ENCODE measurements at regions not wholly inside any gene's neighbourhood (a gene's known extent, or its start where the extent isn't known, plus 50 kb on each side); places are given as distances from the start of the nearest gene placed in this dataset.

- no peak for TF ChIP-seq CTCF (IDR thresholded peaks at IDR 0.05; ENCODE audit: extremely low read depth in 1 of 2, insufficient read depth in 1 of 2, low read depth in 1 of 2, low read length in 2 of 2)
- TF ChIP-seq EZH2 (IDR thresholded peaks at IDR 0.05; ENCODE audit: borderline replicate concordance, low read depth, low read length, severe bottlenecking): no peak
- TF ChIP-seq POLR2AphosphoS5 (IDR thresholded peaks at IDR 0.05; ENCODE audit: insufficient read depth, low read depth, low read length): no peak
- no peak for TF ChIP-seq JUN (IDR thresholded peaks at IDR 0.05; ENCODE audit: borderline replicate concordance, insufficient read depth, insufficient read length, low read depth)
- TF ChIP-seq POLR2A (IDR thresholded peaks at IDR 0.05; ENCODE audit: low read depth, low read length): no peak
- TF ChIP-seq GATA2 (IDR thresholded peaks at IDR 0.05; ENCODE audit: insufficient read depth, insufficient read length, low read depth, low read length): no peak
Measured at GRCh38 chr5:64019746-64020145, 57.5 kb upstream of the HTR1A start.
